ENCODE measurements at regions not wholly inside any gene's neighbourhood (a gene's known extent, or its start where the extent isn't known, plus 50 kb on each side); places are given as distances from the start of the nearest gene placed in this dataset.

GRCh38 chr13:109351236-109351635 is 435.1 kb downstream of the IRS2 start:
- no peaks in the 10 kb centered on the region for H3K36me3 ChIP-seq
- no peaks in the 10 kb centered on the region for H3K27me3 ChIP-seq
- no peaks in the 10 kb centered on the region for H3K9me3 ChIP-seq
- TF ChIP-seq CTCF (IDR thresholded peaks at IDR 0.05) = no peak
- no peaks in the 10 kb centered on the region for H3K4me1 ChIP-seq
- H3K4me3 ChIP-seq = no peak overlapping the region
- no peak overlapping the region for H3K27ac ChIP-seq
- DNase-seq (ENCODE audit: low spot score) = no peak

- no peak for TF ChIP-seq CTCF (IDR thresholded peaks at IDR 0.05)
- Histone ChIP-seq H3K9me3 (no peaks in the 10 kb centered on the region), H3K4me3 (no peak overlapping the region), H3K36me3 (no peaks in the 10 kb centered on the region), H3K27ac (no peak overlapping the region), H3K27me3 (no peaks in the 10 kb centered on the region), H3K4me1 (no peaks in the 10 kb centered on the region)
- DNase-seq (ENCODE audit: low spot score) = no peak
Observed at GRCh38 chr13:109348519-109349258, 437.7 kb downstream of the IRS2 start.

- H3K27me3 ChIP-seq = no peaks in the 10 kb centered on the region
- no peaks in the 10 kb centered on the region for H3K4me1 ChIP-seq
- H3K27ac ChIP-seq = no peak overlapping the region
- no peak for DNase-seq (ENCODE audit: low spot score)
- H3K9me3 ChIP-seq = no peaks in the 10 kb centered on the region
- H3K36me3 ChIP-seq = no peaks in the 10 kb centered on the region
- no peak overlapping the region for H3K4me3 ChIP-seq
- no peak for TF ChIP-seq CTCF (IDR thresholded peaks at IDR 0.05)
Observed at GRCh38 chr13:109346060-109346459, 440.3 kb downstream of the IRS2 start.

GRCh38 chr13:109345433-109345941 is 440.9 kb downstream of the IRS2 start:
- Histone ChIP-seq H3K4me3 (no peak overlapping the region), H3K9me3 (no peaks in the 10 kb centered on the region), H3K4me1 (no peaks in the 10 kb centered on the region), H3K36me3 (no peaks in the 10 kb centered on the region), H3K27me3 (no peaks in the 10 kb centered on the region), H3K27ac (no peak overlapping the region)
- no peak for DNase-seq (ENCODE audit: low spot score)
- TF ChIP-seq CTCF (IDR thresholded peaks at IDR 0.05) = no peak

- no peak for TF ChIP-seq CTCF (IDR thresholded peaks at IDR 0.05)
- DNase-seq (ENCODE audit: low spot score) = no peak
Observed at GRCh38 chr13:109344552-109345157, 441.7 kb downstream of the IRS2 start.

More at GRCh38 chr13:109344552-109345157, 441.7 kb downstream of the IRS2 start:
- H3K4me1 ChIP-seq = no peaks in the 10 kb centered on the region
- no peaks in the 10 kb centered on the region for H3K36me3 ChIP-seq
- H3K4me3 ChIP-seq = no peak overlapping the region
- H3K27ac ChIP-seq = no peak overlapping the region
- no peaks in the 10 kb centered on the region for H3K27me3 ChIP-seq
- H3K9me3 ChIP-seq = no peaks in the 10 kb centered on the region
